ENCODE measurements at regions not wholly inside any gene's neighbourhood (a gene's known extent, or its start where the extent isn't known, plus 50 kb on each side); places are given as distances from the start of the nearest gene placed in this dataset.
A peak's percentile ranks its signal among the peaks of the same experiment; 100 is the strongest.

GRCh38 chr1:164040754-164041153 lies 518.2 kb upstream of the PBX1 start:
- Histone ChIP-seq H3K27ac (ENCODE audit: low read depth in 2 of 2, low read length in 2 of 2) (no peak overlapping the region), H3K9ac (ENCODE audit: low read length in 3 of 3) (no peak overlapping the region), H3K4me3 (ENCODE audit: low read length in 3 of 3) (no peak overlapping the region), H3K4me1 (ENCODE audit: control insufficient read depth in 2 of 3, insufficient read depth in 2 of 3, low read depth in 1 of 3, low read length in 3 of 3) (no peaks in the 10 kb centered on the region), H3K36me3 (ENCODE audit: control insufficient read depth in 2 of 3, insufficient read depth in 3 of 3, low read length in 3 of 3) (no peaks in the 10 kb centered on the region), H3K27me3 (ENCODE audit: control insufficient read depth, insufficient read depth, low read length) (no peaks in the 10 kb centered on the region), H3K9me3 (ENCODE audit: control insufficient read depth in 2 of 3, insufficient read depth in 1 of 3, low read length in 3 of 3) (no peaks in the 10 kb centered on the region)
- FAIRE-seq (no peak), DNase-seq (no peak)
- intact Hi-C loops (cut with DNase I) = no loop called here
- TF ChIP-seq CTCF (IDR thresholded peaks at IDR 0.05; ENCODE audit: borderline replicate concordance, extremely low read depth, insufficient read depth) = no peak

- FAIRE-seq (no peak), DNase-seq (no peak)
- Histone ChIP-seq H3K27me3 (ENCODE audit: control insufficient read depth, insufficient read depth, low read length) (no peaks in the 10 kb centered on the region), H3K4me3 (ENCODE audit: low read length in 3 of 3) (no peak overlapping the region), H3K9me3 (ENCODE audit: control insufficient read depth in 2 of 3, insufficient read depth in 1 of 3, low read length in 3 of 3) (no peaks in the 10 kb centered on the region), H3K9ac (ENCODE audit: low read length in 3 of 3) (no peak overlapping the region), H3K36me3 (ENCODE audit: control insufficient read depth in 2 of 3, insufficient read depth in 3 of 3, low read length in 3 of 3) (no peaks in the 10 kb centered on the region), H3K27ac (ENCODE audit: low read depth in 2 of 2, low read length in 2 of 2) (no peak overlapping the region), H3K4me1 (ENCODE audit: control insufficient read depth in 2 of 3, insufficient read depth in 2 of 3, low read depth in 1 of 3, low read length in 3 of 3) (no peaks in the 10 kb centered on the region)
- intact Hi-C loops (cut with DNase I) = no loop called here
- no peak for TF ChIP-seq CTCF (IDR thresholded peaks at IDR 0.05; ENCODE audit: borderline replicate concordance, extremely low read depth, insufficient read depth)
Measured at GRCh38 chr1:164051782-164052181, 507.2 kb upstream of the PBX1 start.

GRCh38 chr1:164054331-164054730 lies 504.7 kb upstream of the PBX1 start:
- no peak for FAIRE-seq
- no peaks in the 10 kb centered on the region for H3K9me3 ChIP-seq (ENCODE audit: control insufficient read depth in 2 of 3, insufficient read depth in 1 of 3, low read length in 3 of 3)
- no peaks in the 10 kb centered on the region for H3K4me1 ChIP-seq (ENCODE audit: control insufficient read depth in 2 of 3, insufficient read depth in 2 of 3, low read depth in 1 of 3, low read length in 3 of 3)
- intact Hi-C loops (cut with DNase I) = no loop called here
- no peaks in the 10 kb centered on the region for H3K36me3 ChIP-seq (ENCODE audit: control insufficient read depth in 2 of 3, insufficient read depth in 3 of 3, low read length in 3 of 3)
- H3K4me3 ChIP-seq (ENCODE audit: low read length in 3 of 3) = no peak overlapping the region
- peak in 1 of 5 donors; percentile 25 for DNase-seq
- no peak overlapping the region for H3K9ac ChIP-seq (ENCODE audit: low read length in 3 of 3)
- H3K27ac ChIP-seq (ENCODE audit: low read depth in 2 of 2, low read length in 2 of 2) = no peak overlapping the region
- TF ChIP-seq CTCF (IDR thresholded peaks at IDR 0.05; ENCODE audit: borderline replicate concordance, extremely low read depth, insufficient read depth) = no peak
- H3K27me3 ChIP-seq (ENCODE audit: control insufficient read depth, insufficient read depth, low read length) = no peaks in the 10 kb centered on the region

- no peaks in the 10 kb centered on the region for H3K4me1 ChIP-seq (ENCODE audit: control insufficient read depth in 2 of 3, insufficient read depth in 2 of 3, low read depth in 1 of 3, low read length in 3 of 3)
- no peak overlapping the region for H3K4me3 ChIP-seq (ENCODE audit: low read length in 3 of 3)
- no peaks in the 10 kb centered on the region for H3K36me3 ChIP-seq (ENCODE audit: control insufficient read depth in 2 of 3, insufficient read depth in 3 of 3, low read length in 3 of 3)
- intact Hi-C loops (cut with DNase I) = no loop called here
- no peak for TF ChIP-seq CTCF (IDR thresholded peaks at IDR 0.05; ENCODE audit: borderline replicate concordance, extremely low read depth, insufficient read depth)
- FAIRE-seq (no peak), DNase-seq (no peak)
- no peaks in the 10 kb centered on the region for H3K27me3 ChIP-seq (ENCODE audit: control insufficient read depth, insufficient read depth, low read length)
- H3K9ac ChIP-seq (ENCODE audit: low read length in 3 of 3) = no peak overlapping the region
- no peak overlapping the region for H3K27ac ChIP-seq (ENCODE audit: low read depth in 2 of 2, low read length in 2 of 2)
- H3K9me3 ChIP-seq (ENCODE audit: control insufficient read depth in 2 of 3, insufficient read depth in 1 of 3, low read length in 3 of 3) = no peaks in the 10 kb centered on the region
Measured at GRCh38 chr1:164058198-164058597, 500.8 kb upstream of the PBX1 start.

Measured in kidney (tissue), 13 donors.